HEK293 (cell line): ENCODE measurements at regions not wholly inside any gene's neighbourhood (a gene's known extent, or its start where the extent isn't known, plus 50 kb on each side); places are given as distances from the start of the nearest gene placed in this dataset.

Source experiments
- CTCF ChIA-PET: fragments of 350-600 bp; formaldehyde crosslinking; extraction: SDS; loops from one replicate; lab custom pipeline; 2021; ENCODE audit warnings: antibody characterized with exemption; lab: Yijun Ruan, JAX
- POLR2A ChIA-PET: fragments of 300-600 bp; formaldehyde crosslinking; extraction: SDS; loops from one replicate; lab custom pipeline; 2020; ENCODE audit warnings: antibody characterized with exemption, inconsistent platforms; lab: Yijun Ruan, JAX
- H3K27ac ChIP-seq: fragments of 200-500 bp; sonication (Bioruptor generic); 2 replicates; pipeline ENCODE4 v1.5.1; 2014; ENCODE audit warnings: low read depth, low read length, control low read depth, inconsistent platforms; ENCODE audit errors: extremely low read depth
- H3K36me3 ChIP-seq, 2 experiments: fragments of 200-500 bp in 1 of 2; sonication (Bioruptor generic) in 1 of 2; 1 replicate in 1 of 2; 2 replicates in 1 of 2; pipeline ENCODE4 v1.5.1; 2014 to 2017; ENCODE audit warnings: inconsistent platforms in 2 of 2, low read length in 2 of 2; ENCODE audit not compliant: control insufficient read depth in 2 of 2, insufficient read depth in 1 of 2
- H3K4me1 ChIP-seq: fragments of 200-500 bp; sonication (Bioruptor generic); 2 replicates; pipeline ENCODE4 v1.5.1; 2014; ENCODE audit warnings: mild to moderate bottlenecking, low read length, inconsistent platforms; ENCODE audit not compliant: control insufficient read depth, insufficient read depth
- H3K4me3 ChIP-seq: 2 replicates; pipeline ENCODE4 v1.5.1; 2011; ENCODE audit warnings: low read depth, mild to moderate bottlenecking, control low read depth, low read length, moderate library complexity
- H3K9me3 ChIP-seq: fragments of 200-500 bp; sonication (Bioruptor generic); 2 replicates; pipeline ENCODE4 v1.5.1; 2014; ENCODE audit warnings: low read depth, low read length, inconsistent platforms; ENCODE audit not compliant: control insufficient read depth, insufficient read depth
- GLIS1 ChIP-seq: fragments of 450-650 bp; formaldehyde crosslinking; IDR thresholded peaks from 2 replicates; pipeline ENCODE4 v1.5.1; 2016; ENCODE audit warnings: missing biosample characterization, missing genetic modification characterization
- HOXD13 ChIP-seq: sonication (generic); formaldehyde crosslinking; IDR thresholded peaks from 2 replicates; pipeline ENCODE4 v1.8.0; 2022; ENCODE audit warnings: missing genetic modification reagents, borderline replicate concordance
- KLF10 ChIP-seq: fragments of 450-650 bp; IDR thresholded peaks from 2 replicates; pipeline ENCODE4 v1.5.1; 2018; ENCODE audit warnings: missing biosample characterization, mild to moderate bottlenecking, missing genetic modification characterization
- MZF1 ChIP-seq: fragments of 450-650 bp; formaldehyde crosslinking; IDR thresholded peaks from 2 replicates; pipeline ENCODE4 v1.5.1; 2017; ENCODE audit warnings: missing biosample characterization, missing genetic modification characterization, borderline replicate concordance
- PATZ1 ChIP-seq: fragments of 450-650 bp; formaldehyde crosslinking; IDR thresholded peaks from 2 replicates; pipeline ENCODE4 v1.5.1; 2016; ENCODE audit warnings: missing biosample characterization, missing genetic modification characterization
- ZBTB8A ChIP-seq: fragments of 450-650 bp; formaldehyde crosslinking; IDR thresholded peaks from 2 replicates; pipeline ENCODE4 v1.5.1; 2016; ENCODE audit warnings: missing biosample characterization, missing genetic modification characterization
- ZEB2 ChIP-seq: fragments of 450-650 bp; formaldehyde crosslinking; IDR thresholded peaks from 2 replicates; pipeline ENCODE4 v1.5.1; 2016; ENCODE audit warnings: missing biosample characterization, missing genetic modification characterization
- ZFP3 ChIP-seq: fragments of 450-650 bp; formaldehyde crosslinking; IDR thresholded peaks from 2 replicates; pipeline ENCODE4 v1.5.1; 2016; ENCODE audit warnings: low read depth, missing biosample characterization, missing genetic modification characterization
- ZFP41 ChIP-seq: fragments of 450-650 bp; formaldehyde crosslinking; IDR thresholded peaks from 2 replicates; pipeline ENCODE4 v1.5.1; 2016; ENCODE audit warnings: missing biosample characterization, missing genetic modification characterization, borderline replicate concordance
- ZNF138 ChIP-seq: fragments of 450-650 bp; formaldehyde crosslinking; IDR thresholded peaks from 2 replicates; pipeline ENCODE4 v1.5.1; 2016; ENCODE audit warnings: missing biosample characterization, missing genetic modification characterization, borderline replicate concordance
- ZNF140 ChIP-seq: fragments of 450-650 bp; formaldehyde crosslinking; IDR thresholded peaks from 2 replicates; pipeline ENCODE4 v1.5.1; 2016; ENCODE audit warnings: missing biosample characterization, missing genetic modification characterization
- ZNF157 ChIP-seq: fragments of 450-650 bp; formaldehyde crosslinking; IDR thresholded peaks from 2 replicates; pipeline ENCODE4 v1.5.1; 2016; ENCODE audit warnings: missing biosample characterization, missing genetic modification characterization
- ZNF211 ChIP-seq: fragments of 450-650 bp; formaldehyde crosslinking; IDR thresholded peaks from 2 replicates; pipeline ENCODE4 v1.5.1; 2016; ENCODE audit warnings: low read depth, missing biosample characterization, missing genetic modification characterization
- ZNF24 ChIP-seq: fragments of 450-650 bp; formaldehyde crosslinking; IDR thresholded peaks from 2 replicates; pipeline ENCODE4 v1.5.1; 2016; ENCODE audit warnings: missing biosample characterization, missing genetic modification characterization
- ZNF292 ChIP-seq: fragments of 450-650 bp; formaldehyde crosslinking; IDR thresholded peaks from 2 replicates; pipeline ENCODE4 v1.5.1; 2016; ENCODE audit warnings: low read depth, missing biosample characterization, missing genetic modification characterization, borderline replicate concordance
- ZNF426 ChIP-seq: fragments of 450-650 bp; formaldehyde crosslinking; IDR thresholded peaks from 2 replicates; pipeline ENCODE4 v1.5.1; 2017; ENCODE audit warnings: missing biosample characterization, missing genetic modification characterization, mild to moderate bottlenecking, inconsistent platforms, moderate library complexity
- ZNF548 ChIP-seq: fragments of 450-650 bp; formaldehyde crosslinking; IDR thresholded peaks from 2 replicates; pipeline ENCODE4 v1.5.1; 2016; ENCODE audit warnings: missing biosample characterization, missing genetic modification characterization
- ZNF571 ChIP-seq: fragments of 450-650 bp; formaldehyde crosslinking; IDR thresholded peaks from 2 replicates; pipeline ENCODE4 v1.5.0; 2017; ENCODE audit warnings: missing biosample characterization, missing genetic modification characterization
- TF ChIP-seq, protein P1 (sequence below): fragments of 450-650 bp; formaldehyde crosslinking; IDR thresholded peaks from 2 replicates; pipeline ENCODE4 v1.5.1; 2016; ENCODE audit warnings: missing biosample characterization, missing genetic modification characterization, borderline replicate concordance

GRCh38 chr3:161430307-161430706 lies 59.0 kb upstream of the SPTSSB start (continued):
- no peak for TF ChIP-seq MZF1 (tag by site-specific recombination)
- no peak for TF ChIP-seq ZNF426 (tag by site-specific recombination)
- TF ChIP-seq ZBTB8A (tag by site-specific recombination) = no peak
- no peak for TF ChIP-seq ZNF140 (tag by site-specific recombination)
- TF ChIP-seq PATZ1 = no peak
- no peak for TF ChIP-seq ZNF292 (tag by site-specific recombination)

- H3K27ac ChIP-seq = no peak overlapping the region
- TF ChIP-seq ZNF211 (tag by site-specific recombination) = no peak
- peak; percentile 76 for TF ChIP-seq GLIS1
- no peaks in the 10 kb centered on the region for H3K36me3 ChIP-seq
- no peaks in the 10 kb centered on the region for H3K4me1 ChIP-seq
- ChIA-PET CTCF (interaction anchor here (0.6 kb wide), 1 partner anchor 139 kb away, joined by 3 read pairs; no protein-coding TSS in a partner anchor), POLR2A (no interaction called here)
- H3K4me3 ChIP-seq = no peak overlapping the region
- H3K9me3 ChIP-seq = no peaks in the 10 kb centered on the region
Measured at GRCh38 chr3:161427347-161427746, 56.0 kb upstream of the SPTSSB start.

- Histone ChIP-seq H3K9me3 (no peaks in the 10 kb centered on the region), H3K36me3 (no peaks in the 10 kb centered on the region), H3K4me3 (no peak overlapping the region), H3K27ac (no peak overlapping the region), H3K4me1 (no peaks in the 10 kb centered on the region)
- TF ChIP-seq ZNF24 (tag by site-specific recombination) (no peak), ZFP3 (no peak), ZFP41 (no peak), ZNF157 (no peak), ZNF138 (tag by site-specific recombination) (no peak), ZNF548 (tag by site-specific recombination) (no peak), ZEB2 (tag by site-specific recombination) (no peak), HOXD13 (CRISPR knock-in tag) (no peak), ZNF571 (tag by site-specific recombination) (no peak), KLF10 (no peak)
- TF ChIP-seq, protein P1, sequence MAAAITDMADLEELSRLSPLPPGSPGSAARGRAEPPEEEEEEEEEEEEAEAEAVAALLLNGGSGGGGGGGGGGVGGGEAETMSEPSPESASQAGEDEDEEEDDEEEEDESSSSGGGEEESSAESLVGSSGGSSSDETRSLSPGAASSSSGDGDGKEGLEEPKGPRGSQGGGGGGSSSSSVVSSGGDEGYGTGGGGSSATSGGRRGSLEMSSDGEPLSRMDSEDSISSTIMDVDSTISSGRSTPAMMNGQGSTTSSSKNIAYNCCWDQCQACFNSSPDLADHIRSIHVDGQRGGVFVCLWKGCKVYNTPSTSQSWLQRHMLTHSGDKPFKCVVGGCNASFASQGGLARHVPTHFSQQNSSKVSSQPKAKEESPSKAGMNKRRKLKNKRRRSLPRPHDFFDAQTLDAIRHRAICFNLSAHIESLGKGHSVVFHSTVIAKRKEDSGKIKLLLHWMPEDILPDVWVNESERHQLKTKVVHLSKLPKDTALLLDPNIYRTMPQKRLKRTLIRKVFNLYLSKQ = no peak
- CTCF ChIA-PET = interaction anchor here (0.6 to 0.7 kb wide), 3 partner anchors 12 to 538 kb away, joined by 3 to 5 read pairs (median 3); no protein-coding TSS in a partner anchor
- POLR2A ChIA-PET = no interaction called here
Measured at GRCh38 chr3:161426758-161427157, 55.4 kb upstream of the SPTSSB start.
